Gastroesophageal sphincter (tissue), 3 donors: ENCODE measurements at regions not wholly inside any gene's neighbourhood (a gene's known extent, or its start where the extent isn't known, plus 50 kb on each side); places are given as distances from the start of the nearest gene placed in this dataset.

Source experiments
- CTCF ChIP-seq, 4 experiments: fragments of 200-600 bp in 2 of 4; fragments of 450-650 bp in 2 of 4; sonication (generic) in 1 of 4; IDR thresholded peaks; one replicate each; pipeline ENCODE4 v1.5.1; 2017 to 2019; ENCODE audit warnings: antibody characterized with exemption in 4 of 4, mild to moderate bottlenecking in 2 of 4, moderate library complexity in 2 of 4
- POLR2A ChIP-seq, 2 donors: fragments of 450-650 bp; IDR thresholded peaks; one replicate each; pipeline ENCODE4 v1.6.1; 2017; ENCODE audit warnings: antibody characterized with exemption in 2 of 2, mild to moderate bottlenecking in 2 of 2, moderate library complexity in 1 of 2

- TF ChIP-seq POLR2A (IDR thresholded peaks at IDR 0.05) (no peak), CTCF (IDR thresholded peaks at IDR 0.05) (no peak)
Observed at GRCh38 chr13:99085808-99086266, 108.0 kb upstream of the DOCK9 start.
